HL-60 (cell line): ENCODE measurements at regions not wholly inside any gene's neighbourhood (a gene's known extent, or its start where the extent isn't known, plus 50 kb on each side); places are given as distances from the start of the nearest gene placed in this dataset.

Experiments used
- CTCF ChIP-seq: IDR thresholded peaks from one replicate; pipeline ENCODE4 v1.5.1; 2011; ENCODE audit warnings: low read length, control low read depth, inconsistent platforms; ENCODE audit not compliant: insufficient read depth
- GABPA ChIP-seq: IDR thresholded peaks from 2 replicates; pipeline ENCODE4 v1.6.1; 2012; ENCODE audit warnings: low read depth
- POLR2AphosphoS5 ChIP-seq: IDR thresholded peaks from 2 replicates; pipeline ENCODE4 v1.6.1; 2012; ENCODE audit warnings: low read depth
- REST ChIP-seq: IDR thresholded peaks from 2 replicates; pipeline ENCODE4 v1.6.1; 2012; ENCODE audit warnings: low read depth; ENCODE audit not compliant: insufficient replicate concordance
- SPI1 ChIP-seq: IDR thresholded peaks from 2 replicates; pipeline ENCODE4 v1.6.1; 2012; ENCODE audit warnings: low read depth, mild to moderate bottlenecking, borderline replicate concordance

GRCh38 chr9:103410059-103410458, 414.9 kb downstream of the CYLC2 start:
- TF ChIP-seq CTCF (no peak), GABPA (no peak), POLR2AphosphoS5 (no peak), REST (no peak), SPI1 (no peak)
